GM12873 (cell line): ENCODE measurements at regions not wholly inside any gene's neighbourhood (a gene's known extent, or its start where the extent isn't known, plus 50 kb on each side); places are given as distances from the start of the nearest gene placed in this dataset.

Source experiments
- TF ChIP-seq, protein P1 (sequence below): IDR thresholded peaks from 2 replicates; pipeline ENCODE4 v1.5.1; 2012; ENCODE audit warnings: low read depth, mild to moderate bottlenecking, moderate library complexity, low read length, control low read depth; ENCODE audit not compliant: insufficient read depth; ENCODE audit errors: missing control alignments

DNA sequence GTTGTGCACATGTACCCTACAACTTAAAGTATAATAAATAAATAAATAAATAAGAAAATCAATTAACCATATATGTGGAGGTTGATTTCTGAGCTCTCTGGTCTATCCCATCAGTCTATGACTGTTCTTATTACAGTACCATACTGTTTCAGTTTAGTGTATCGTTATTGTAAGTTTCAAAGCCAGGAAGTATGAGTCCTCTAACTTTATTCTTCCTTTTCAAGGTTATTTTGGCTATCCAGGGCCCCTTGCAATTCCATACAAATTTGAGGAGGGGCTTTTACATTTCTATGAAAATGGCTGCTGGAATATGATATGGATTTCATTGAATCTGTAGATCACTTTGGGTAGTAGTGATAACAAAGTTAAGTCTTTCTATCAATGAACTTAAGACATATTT lies 96.9 kb upstream of the BCL9 start:
- TF ChIP-seq, protein P1, sequence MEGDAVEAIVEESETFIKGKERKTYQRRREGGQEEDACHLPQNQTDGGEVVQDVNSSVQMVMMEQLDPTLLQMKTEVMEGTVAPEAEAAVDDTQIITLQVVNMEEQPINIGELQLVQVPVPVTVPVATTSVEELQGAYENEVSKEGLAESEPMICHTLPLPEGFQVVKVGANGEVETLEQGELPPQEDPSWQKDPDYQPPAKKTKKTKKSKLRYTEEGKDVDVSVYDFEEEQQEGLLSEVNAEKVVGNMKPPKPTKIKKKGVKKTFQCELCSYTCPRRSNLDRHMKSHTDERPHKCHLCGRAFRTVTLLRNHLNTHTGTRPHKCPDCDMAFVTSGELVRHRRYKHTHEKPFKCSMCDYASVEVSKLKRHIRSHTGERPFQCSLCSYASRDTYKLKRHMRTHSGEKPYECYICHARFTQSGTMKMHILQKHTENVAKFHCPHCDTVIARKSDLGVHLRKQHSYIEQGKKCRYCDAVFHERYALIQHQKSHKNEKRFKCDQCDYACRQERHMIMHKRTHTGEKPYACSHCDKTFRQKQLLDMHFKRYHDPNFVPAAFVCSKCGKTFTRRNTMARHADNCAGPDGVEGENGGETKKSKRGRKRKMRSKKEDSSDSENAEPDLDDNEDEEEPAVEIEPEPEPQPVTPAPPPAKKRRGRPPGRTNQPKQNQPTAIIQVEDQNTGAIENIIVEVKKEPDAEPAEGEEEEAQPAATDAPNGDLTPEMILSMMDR: no peak

DNA sequence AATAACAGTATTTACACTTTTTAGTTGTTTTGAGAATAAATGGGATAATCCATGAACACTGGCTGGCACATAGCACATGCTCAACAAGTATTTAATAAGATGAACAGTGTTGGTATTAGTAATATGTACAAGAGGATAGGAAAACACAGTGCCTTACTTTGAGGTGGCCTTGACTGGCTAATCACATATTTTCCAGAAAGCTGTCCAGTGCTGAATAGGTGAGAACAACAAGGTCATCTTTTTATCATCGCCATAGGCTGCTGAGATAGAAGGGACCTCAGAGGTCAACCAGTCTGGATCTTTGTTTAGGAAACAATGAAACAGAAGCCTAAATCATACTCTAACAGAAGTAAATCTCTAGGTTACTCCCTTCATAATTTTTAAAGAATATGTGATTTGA lies 89.7 kb upstream of the BCL9 start:
- TF ChIP-seq, protein P1: no peak

DNA sequence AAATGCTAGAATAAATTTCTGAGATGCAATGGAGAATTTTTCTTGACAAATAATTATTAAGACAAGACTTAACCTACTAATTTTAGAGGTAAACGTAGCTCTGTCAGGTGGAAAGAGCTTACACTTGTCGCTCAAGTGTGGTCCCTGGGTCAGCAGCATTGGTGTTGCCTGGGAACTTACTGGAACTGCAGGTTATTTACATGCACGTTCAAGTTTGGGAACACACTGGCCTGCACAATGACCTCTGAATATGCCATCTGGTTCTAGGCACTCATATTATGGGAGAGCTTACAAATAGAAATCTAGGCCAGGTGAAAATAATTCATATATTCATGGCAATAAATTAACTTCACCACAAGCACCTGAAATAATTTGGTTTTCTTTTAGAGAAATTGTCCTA lies 88.5 kb upstream of the BCL9 start:
- TF ChIP-seq, protein P1: no peak

DNA sequence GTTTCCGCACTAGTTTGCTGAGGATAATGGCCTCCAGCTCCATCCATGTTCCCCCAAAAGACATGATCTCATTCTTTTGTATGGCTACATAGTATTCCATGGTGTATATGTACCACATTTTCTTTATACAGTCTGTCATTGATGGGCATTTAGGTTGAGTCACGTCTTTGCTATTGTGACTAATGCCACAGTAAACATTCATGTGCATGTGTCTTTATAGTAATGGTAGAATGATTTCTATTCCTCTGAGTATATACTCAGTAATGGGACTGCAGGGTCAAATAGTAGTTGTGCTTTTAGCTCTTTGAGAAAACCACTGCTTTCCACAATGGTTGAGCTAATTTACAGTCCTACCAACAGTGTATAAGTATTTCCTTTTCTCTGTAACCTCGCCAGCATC lies 78.3 kb upstream of the BCL9 start:
- TF ChIP-seq, protein P1: no peak

DNA sequence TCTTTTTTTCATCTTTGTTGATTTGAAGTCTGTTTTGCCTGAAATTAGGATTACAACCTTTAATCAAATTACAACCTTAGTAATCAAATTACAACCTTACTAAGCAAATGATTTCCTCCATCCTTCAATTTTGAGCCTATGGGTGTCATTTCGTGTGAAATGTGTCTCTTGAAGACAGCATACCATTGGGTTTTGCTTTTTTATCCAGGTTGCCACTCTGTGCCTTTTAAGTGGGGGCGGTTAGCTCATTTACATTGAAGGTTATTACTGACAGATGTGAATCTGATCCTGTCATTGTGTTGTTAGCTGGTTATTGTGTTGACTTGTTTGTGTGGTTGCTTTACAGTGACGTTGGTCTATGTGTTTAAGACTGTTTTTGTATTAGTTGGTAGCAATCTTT lies 74.8 kb upstream of the BCL9 start:
- TF ChIP-seq, protein P1: no peak

DNA sequence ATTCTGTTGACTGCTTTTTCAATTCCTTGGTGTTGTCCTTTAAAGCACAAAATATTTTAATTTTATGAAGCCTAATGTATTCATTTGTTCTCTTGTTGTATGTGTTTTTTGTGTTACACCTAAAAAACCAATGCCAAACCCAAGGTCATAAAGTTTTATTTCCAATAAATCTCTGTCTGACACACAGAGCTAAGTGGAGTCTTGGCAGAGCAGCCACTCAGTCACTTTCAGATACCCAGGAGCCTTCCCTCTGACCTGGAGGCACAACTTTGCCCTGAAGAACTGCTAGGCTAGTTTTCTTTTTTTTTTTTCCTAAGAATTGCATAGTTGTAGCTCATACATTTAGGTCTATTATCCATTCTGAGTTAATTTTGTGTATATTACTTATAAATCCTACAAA lies 71.2 kb upstream of the BCL9 start:
- TF ChIP-seq, protein P1: no peak

DNA sequence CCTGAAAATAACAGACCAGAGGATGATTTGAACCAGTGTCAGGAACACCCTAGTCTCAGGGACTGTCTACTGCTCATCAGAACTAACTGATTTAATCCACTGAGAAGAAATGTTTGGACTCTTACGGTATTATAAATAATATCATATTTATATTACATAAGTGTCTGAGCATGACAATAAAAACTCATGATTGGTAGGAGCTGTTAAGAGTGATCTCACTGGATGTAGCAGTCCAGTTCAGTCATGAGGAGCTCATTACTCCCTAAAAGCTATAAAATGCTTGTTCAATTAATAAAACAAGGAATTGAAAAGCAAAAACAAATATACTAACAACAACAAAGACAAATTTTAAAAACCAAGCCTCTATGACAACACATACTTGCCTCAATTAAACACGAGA lies 68.8 kb upstream of the BCL9 start:
- TF ChIP-seq, protein P1: no peak
